NT2/D1 (cell line): ENCODE measurements at regions not wholly inside any gene's neighbourhood (a gene's known extent, or its start where the extent isn't known, plus 50 kb on each side); places are given as distances from the start of the nearest gene placed in this dataset.
"Not testable (repeated sequence)": the region's sequence is repeated elsewhere in the genome, so short reads cannot be mapped to it uniquely, and the experiment has no call there.

Experiments used
- DNase-seq: peaks from one replicate; pipeline ENCODE4 v3.0.0-alpha.2; 2011; ENCODE audit warnings: low read depth, low spot score
- H3K27me3 ChIP-seq: 2 replicates; pipeline ENCODE4 v1.6.0; 2011; ENCODE audit warnings: mild to moderate bottlenecking; ENCODE audit not compliant: insufficient read length, insufficient read depth
- H3K36me3 ChIP-seq: 2 replicates; pipeline ENCODE4 v1.6.1; 2011; ENCODE audit warnings: mild to moderate bottlenecking, low read length, mixed read lengths; ENCODE audit not compliant: insufficient read depth, insufficient read length
- H3K4me1 ChIP-seq: 2 replicates; pipeline ENCODE4 v1.5.1; 2011; ENCODE audit not compliant: insufficient read depth, insufficient read length
- H3K4me3 ChIP-seq: 2 replicates; pipeline ENCODE4 v1.5.1; 2011; ENCODE audit warnings: low read depth; ENCODE audit not compliant: insufficient read length
- H3K9ac ChIP-seq: 2 replicates; pipeline ENCODE4 v1.6.0; 2011; ENCODE audit warnings: low read depth; ENCODE audit not compliant: insufficient read length
- H3K9me3 ChIP-seq: 2 replicates; pipeline ENCODE4 v1.5.1; 2011; ENCODE audit warnings: mild to moderate bottlenecking, low read length; ENCODE audit not compliant: insufficient read depth
- SUZ12 ChIP-seq: IDR thresholded peaks from 2 replicates; pipeline ENCODE4 v1.6.1; 2011; ENCODE audit not compliant: insufficient read length, insufficient read depth; ENCODE audit errors: extremely low read depth
- YY1 ChIP-seq: IDR thresholded peaks from 2 replicates; pipeline ENCODE4 v1.6.1; 2011; ENCODE audit not compliant: insufficient read length, insufficient read depth
- ZNF274 ChIP-seq: IDR thresholded peaks from 2 replicates; pipeline ENCODE4 v1.6.1; 2011; ENCODE audit warnings: mild to moderate bottlenecking, low read depth, low read length

- Histone ChIP-seq H3K27me3 (no peaks in the 10 kb centered on the region), H3K4me3 (no peak overlapping the region), H3K4me1 (no peaks in the 10 kb centered on the region), H3K9me3 (no peaks in the 10 kb centered on the region), H3K36me3 (no peaks in the 10 kb centered on the region), H3K9ac (no peak overlapping the region)
- DNase-seq: no peak
- TF ChIP-seq ZNF274 (no peak), YY1 (no peak), SUZ12 (no peak)
These were observed 78.7 kb downstream of the PRORP start for GRCh38 chr14:35201066-35201465.

DNA sequence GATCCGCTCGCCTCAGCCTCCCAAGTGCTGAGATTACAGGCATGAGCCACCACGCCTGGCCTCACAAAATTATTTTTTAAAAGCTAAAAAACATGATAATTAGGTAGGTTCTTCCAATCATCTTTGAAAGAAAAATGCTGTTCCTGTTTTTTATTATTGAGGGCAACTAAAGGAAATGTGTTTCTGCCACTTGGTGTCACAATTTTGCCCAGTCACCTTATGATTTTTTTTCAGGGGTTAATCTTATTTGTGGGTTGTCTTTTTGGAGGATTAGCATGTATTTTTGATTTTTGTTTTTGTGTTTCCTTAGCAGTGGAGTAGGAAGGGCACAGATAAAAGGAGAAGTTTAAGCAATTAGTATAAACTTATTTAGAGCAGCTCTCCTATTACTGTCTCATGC is 79.8 kb downstream of the PRORP start:
- Histone ChIP-seq H3K27me3 (no peaks in the 10 kb centered on the region), H3K9me3 (no peaks in the 10 kb centered on the region), H3K4me3 (no peak overlapping the region), H3K9ac (no peak overlapping the region), H3K4me1 (no peaks in the 10 kb centered on the region), H3K36me3 (no peaks in the 10 kb centered on the region)
- TF ChIP-seq SUZ12 (no peak), YY1 (no peak), ZNF274 (no peak)
- no peak for DNase-seq

DNA sequence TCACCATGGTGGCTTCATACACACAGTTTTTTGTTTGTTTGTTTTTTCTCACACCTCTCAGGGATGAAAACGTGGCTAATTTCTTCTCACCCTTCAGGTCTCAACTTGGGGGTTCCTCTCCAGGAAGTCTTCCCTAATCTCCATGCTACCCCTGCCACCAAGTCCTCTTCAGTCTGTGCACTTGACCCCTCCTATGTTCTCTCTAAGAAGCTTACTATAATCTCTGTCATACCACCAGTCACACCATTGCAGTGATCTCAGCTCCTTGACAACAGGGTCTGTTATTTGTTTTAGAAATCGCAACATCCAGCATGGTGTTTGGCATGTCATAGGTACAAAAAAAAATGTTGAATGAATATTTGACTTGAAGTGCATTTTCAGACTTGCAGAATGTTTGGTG is 83.4 kb downstream of the PRORP start:
- Histone ChIP-seq H3K36me3 (no peaks in the 10 kb centered on the region), H3K9ac (no peak overlapping the region), H3K9me3 (no peaks in the 10 kb centered on the region), H3K4me1 (no peaks in the 10 kb centered on the region), H3K27me3 (no peaks in the 10 kb centered on the region), H3K4me3 (no peak overlapping the region)
- DNase-seq: no peak
- TF ChIP-seq YY1: no peak
- TF ChIP-seq SUZ12: no peak
- TF ChIP-seq ZNF274: no peak

DNA sequence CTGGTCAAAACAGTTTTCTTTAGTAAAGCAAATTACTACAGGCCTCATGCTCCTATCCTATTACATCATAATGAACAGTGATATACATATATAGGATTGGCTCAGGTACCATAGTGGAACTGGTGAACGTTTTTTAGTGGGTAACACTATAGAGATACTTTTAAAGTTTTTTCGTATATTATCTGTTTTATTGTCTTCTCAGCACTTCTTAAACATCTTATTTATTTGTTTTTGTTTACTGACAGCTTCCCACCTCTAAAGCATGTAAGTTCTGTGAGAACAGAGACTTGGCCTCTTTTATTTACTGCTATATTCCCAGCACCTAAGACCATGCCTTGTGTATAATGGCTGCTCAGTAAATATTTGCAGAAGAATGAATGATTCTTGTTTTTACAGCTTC is 81.1 kb upstream of the PSMA6 start:
- TF ChIP-seq ZNF274 (no peak), SUZ12 (no peak), YY1 (no peak)
- DNase-seq: no peak
- no peak overlapping the region for H3K9ac ChIP-seq

DNA sequence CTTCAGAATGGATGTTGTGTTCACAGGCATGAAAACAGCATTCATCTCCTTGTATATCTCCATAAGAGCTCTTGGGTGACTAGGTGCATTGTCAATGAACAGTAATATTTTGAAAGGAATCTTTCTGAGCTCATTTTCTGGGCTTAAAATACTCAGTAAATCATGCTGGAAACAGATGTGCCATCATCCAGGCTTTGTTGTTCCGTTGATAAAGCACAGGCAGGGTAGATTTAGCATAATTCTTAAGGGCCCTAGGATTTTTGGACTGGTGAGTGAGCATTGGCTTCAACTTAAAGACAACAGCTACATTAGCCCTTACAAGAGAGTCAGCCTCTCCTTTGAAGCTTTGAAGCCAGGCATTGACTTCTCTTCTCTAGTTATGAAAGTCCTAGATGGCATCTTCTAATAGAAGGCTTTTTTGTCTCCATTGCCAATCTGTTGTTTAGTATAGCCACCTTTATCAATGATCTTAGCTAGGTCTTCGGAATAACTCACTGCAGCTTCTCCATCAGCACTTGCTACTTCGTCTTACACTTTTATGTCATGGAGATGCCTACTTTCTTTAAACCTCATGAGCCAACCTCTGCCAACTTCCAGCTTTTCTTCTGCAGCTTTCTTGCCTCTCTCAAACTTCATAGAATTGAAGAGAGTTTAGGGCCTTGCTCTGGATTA is 79.6 kb upstream of the PSMA6 start:
- H3K36me3 ChIP-seq: no peaks in the 10 kb centered on the region
- H3K9ac ChIP-seq: no peak overlapping the region
- no peak for TF ChIP-seq YY1
- TF ChIP-seq SUZ12: no peak
- no peak for TF ChIP-seq ZNF274

More for the DNA sequence above, 81.1 kb upstream of the PSMA6 start:
- Histone ChIP-seq H3K4me1 (no peaks in the 10 kb centered on the region), H3K9me3 (no peaks in the 10 kb centered on the region), H3K27me3 (no peaks in the 10 kb centered on the region), H3K4me3 (no peak overlapping the region), H3K36me3 (no peaks in the 10 kb centered on the region)

DNA sequence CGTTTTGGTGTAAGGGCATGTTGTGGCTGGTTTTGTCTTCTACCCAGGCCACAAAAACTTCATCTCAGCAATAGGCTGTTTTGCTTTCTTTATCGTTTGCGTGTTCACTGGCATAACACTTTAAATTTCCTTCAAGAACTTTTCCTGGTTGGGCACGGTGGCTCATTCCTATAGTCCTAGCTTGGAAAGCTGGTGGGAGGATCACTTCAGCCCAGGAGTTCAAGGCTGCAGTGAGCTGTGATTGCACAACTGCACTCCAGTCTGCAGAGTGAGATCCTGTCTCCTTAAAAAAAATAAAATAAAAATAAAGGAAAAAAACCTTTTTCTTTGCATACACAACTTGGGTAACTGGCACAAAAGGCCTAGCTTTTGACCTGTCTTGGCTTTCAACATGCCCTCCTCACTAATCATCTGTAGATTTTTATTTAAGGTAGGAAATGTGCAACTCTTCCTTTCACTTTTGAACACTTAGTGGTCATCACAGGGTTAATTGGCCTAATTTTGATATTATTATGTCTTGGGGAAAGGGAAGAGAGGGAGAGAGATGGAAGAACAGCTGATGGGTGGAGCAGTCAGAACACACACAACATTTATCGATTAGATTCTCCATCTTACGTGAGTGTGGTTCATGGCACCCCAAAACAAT is 78.9 kb upstream of the PSMA6 start:
- no peak for TF ChIP-seq ZNF274
- TF ChIP-seq YY1: no peak
- TF ChIP-seq SUZ12: no peak

More for the DNA sequence above, 79.6 kb upstream of the PSMA6 start:
- Histone ChIP-seq H3K4me3 (no peak overlapping the region), H3K4me1 (no peaks in the 10 kb centered on the region), H3K9me3 (no peaks in the 10 kb centered on the region), H3K27me3 (no peaks in the 10 kb centered on the region)
- DNase-seq: no peak

GRCh38 chr14:35213869-35214387 is 78.3 kb upstream of the PSMA6 start:
- Histone ChIP-seq H3K9ac (no peak overlapping the region), H3K36me3 (no peaks in the 10 kb centered on the region), H3K27me3 (no peaks in the 10 kb centered on the region), H3K4me3 (no peak overlapping the region), H3K9me3 (no peaks in the 10 kb centered on the region), H3K4me1 (no peaks in the 10 kb centered on the region)
- no peak for DNase-seq
- TF ChIP-seq ZNF274 (no peak), SUZ12 (no peak), YY1 (no peak)

More for the DNA sequence above, 78.9 kb upstream of the PSMA6 start:
- Histone ChIP-seq H3K9me3 (no peaks in the 10 kb centered on the region), H3K4me1 (no peaks in the 10 kb centered on the region), H3K4me3 (no peak overlapping the region), H3K27me3 (no peaks in the 10 kb centered on the region), H3K36me3 (no peaks in the 10 kb centered on the region), H3K9ac (no peak overlapping the region)
- DNase-seq: no peak

- H3K9ac ChIP-seq, H3K9me3 ChIP-seq, DNase-seq: not testable (repeated sequence)
These were observed 77.8 kb upstream of the PSMA6 start for GRCh38 chr14:35214402-35214801.

More at GRCh38 chr14:35214402-35214801, 77.8 kb upstream of the PSMA6 start:
- not testable (repeated sequence) for H3K27me3 ChIP-seq, H3K36me3 ChIP-seq, H3K4me1 ChIP-seq, H3K4me3 ChIP-seq
